Suprapubic skin (tissue), 4 donors: ENCODE measurements at regions not wholly inside any gene's neighbourhood (a gene's known extent, or its start where the extent isn't known, plus 50 kb on each side); places are given as distances from the start of the nearest gene placed in this dataset.

ENCODE experiments used
- DNase-seq, 2 donors: peaks; one replicate each; pipeline ENCODE4 v3.0.0-alpha.2; 2019; ENCODE audit warnings: low spot score in 2 of 2
- H3K27ac ChIP-seq: fragments of 200-600 bp; sonication (generic); one replicate; pipeline ENCODE4 v1.5.1; 2019
- H3K27me3 ChIP-seq: fragments of 200-600 bp; sonication (generic); one replicate; pipeline ENCODE4 v1.5.1; 2019
- H3K36me3 ChIP-seq: fragments of 200-600 bp; sonication (generic); one replicate; pipeline ENCODE4 v1.5.1; 2019
- H3K4me1 ChIP-seq: fragments of 200-600 bp; sonication (generic); one replicate; pipeline ENCODE4 v1.5.1; 2019
- H3K4me3 ChIP-seq: fragments of 200-600 bp; sonication (generic); one replicate; pipeline ENCODE4 v1.5.1; 2019; ENCODE audit warnings: mild to moderate bottlenecking
- H3K9me3 ChIP-seq: fragments of 200-600 bp; sonication (generic); one replicate; pipeline ENCODE4 v1.5.1; 2019
- CTCF ChIP-seq, 2 donors: fragments of 200-600 bp in 1 of 2; fragments of 450-650 bp in 1 of 2; sonication (generic) in 1 of 2; IDR thresholded peaks; one replicate each; pipeline ENCODE4 v1.5.1; 2016 to 2019; ENCODE audit warnings: antibody characterized with exemption in 2 of 2, mild to moderate bottlenecking in 1 of 2, moderate library complexity in 1 of 2
- EP300 ChIP-seq: sonication (generic); formaldehyde crosslinking; IDR thresholded peaks from one replicate; pipeline ENCODE4 v1.6.1; 2017; ENCODE audit warnings: antibody characterized with exemption
- POLR2A ChIP-seq, 2 donors: fragments of 450-650 bp; IDR thresholded peaks; one replicate each; pipeline ENCODE4 v1.6.1; 2017; ENCODE audit warnings: antibody characterized with exemption in 2 of 2, mild to moderate bottlenecking in 2 of 2, moderate library complexity in 2 of 2
- POLR2AphosphoS5 ChIP-seq, 3 donors: sonication (generic); formaldehyde crosslinking; IDR thresholded peaks; one replicate each; pipeline ENCODE4 v1.6.1; 2017; ENCODE audit warnings: antibody characterized with exemption in 3 of 3
- WGBS: methylation state at CpG from one replicate; pipeline ENCODE4 v1.1.5; 2018; 5-methylcytosine and 5-hydroxymethylcytosine counted together

DNA sequence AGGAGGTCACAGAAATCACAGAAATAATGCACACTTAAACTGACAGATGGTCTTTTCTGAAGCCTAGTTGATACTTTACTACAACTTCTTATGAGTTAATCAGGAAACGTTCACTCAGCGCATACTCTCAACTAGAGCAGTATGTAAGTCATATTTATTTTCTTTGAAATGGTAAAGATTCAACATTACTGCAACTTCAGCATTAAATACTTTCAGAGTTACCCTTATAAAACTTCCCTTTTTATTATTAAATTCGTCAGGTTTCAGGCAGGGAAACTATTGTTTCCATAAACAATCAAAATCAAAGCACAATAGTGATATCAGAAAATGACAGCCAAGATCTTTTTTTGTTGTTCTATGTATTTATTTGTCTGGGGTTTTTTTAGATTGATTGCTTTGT lies 222.6 kb upstream of the RND3 start:
- TF ChIP-seq POLR2AphosphoS5 (IDR thresholded peaks at IDR 0.05) (no peak), POLR2A (IDR thresholded peaks at IDR 0.05) (no peak), EP300 (no peak), CTCF (IDR thresholded peaks at IDR 0.05) (no peak)
- H3K36me3 ChIP-seq, result no peaks in the 10 kb centered on the region

GRCh38 chr2:150706561-150706960 lies 219.1 kb upstream of the RND3 start:
- Histone ChIP-seq H3K4me3 (no peak overlapping the region), H3K27me3 (no peaks in the 10 kb centered on the region), H3K36me3 (no peaks in the 10 kb centered on the region), H3K4me1 (no peaks in the 10 kb centered on the region), H3K27ac (no peak overlapping the region), H3K9me3 (no peaks in the 10 kb centered on the region)
- 91% methylated on average over 2 of the region's 2 CpGs for WGBS
- DNase-seq, result no peak
- TF ChIP-seq POLR2A (IDR thresholded peaks at IDR 0.05), result no peak
- TF ChIP-seq EP300, result no peak
- TF ChIP-seq POLR2AphosphoS5 (IDR thresholded peaks at IDR 0.05), result no peak
- TF ChIP-seq CTCF (IDR thresholded peaks at IDR 0.05), result no peak

More for the DNA sequence above, 222.6 kb upstream of the RND3 start:
- Histone ChIP-seq H3K9me3 (no peaks in the 10 kb centered on the region), H3K4me1 (no peaks in the 10 kb centered on the region), H3K4me3 (no peak overlapping the region), H3K27ac (no peak overlapping the region), H3K27me3 (no peaks in the 10 kb centered on the region)
- WGBS, result 76% methylated on average over 3 of the region's 3 CpGs
- DNase-seq, result no peak

DNA sequence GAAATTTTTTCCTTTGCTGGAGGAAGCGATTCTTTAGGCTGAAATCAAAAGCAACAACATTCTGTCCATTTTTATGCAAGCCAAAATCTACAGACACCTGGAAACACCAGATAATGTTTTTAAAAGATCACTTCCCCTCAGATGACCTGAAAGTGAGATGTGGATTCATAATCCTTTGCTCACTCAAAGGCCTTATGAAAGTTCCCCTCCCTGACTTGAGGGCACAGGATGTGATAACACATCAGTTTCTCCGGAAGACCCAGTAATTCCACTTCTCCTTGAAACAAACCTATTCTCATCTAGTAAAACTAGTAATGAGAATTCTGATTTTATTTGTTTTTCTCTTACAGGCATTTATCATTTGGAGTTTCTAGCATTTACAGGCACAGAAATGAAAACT lies 218.3 kb upstream of the RND3 start:
- TF ChIP-seq POLR2AphosphoS5 (IDR thresholded peaks at IDR 0.05), result no peak
- no peaks in the 10 kb centered on the region for H3K9me3 ChIP-seq
- WGBS, result 51% methylated on average over 2 of the region's 2 CpGs
- no peak for DNase-seq
- H3K27ac ChIP-seq, result no peak overlapping the region
- no peaks in the 10 kb centered on the region for H3K36me3 ChIP-seq
- no peaks in the 10 kb centered on the region for H3K27me3 ChIP-seq
- H3K4me1 ChIP-seq, result no peaks in the 10 kb centered on the region
- H3K4me3 ChIP-seq, result no peak overlapping the region

DNA sequence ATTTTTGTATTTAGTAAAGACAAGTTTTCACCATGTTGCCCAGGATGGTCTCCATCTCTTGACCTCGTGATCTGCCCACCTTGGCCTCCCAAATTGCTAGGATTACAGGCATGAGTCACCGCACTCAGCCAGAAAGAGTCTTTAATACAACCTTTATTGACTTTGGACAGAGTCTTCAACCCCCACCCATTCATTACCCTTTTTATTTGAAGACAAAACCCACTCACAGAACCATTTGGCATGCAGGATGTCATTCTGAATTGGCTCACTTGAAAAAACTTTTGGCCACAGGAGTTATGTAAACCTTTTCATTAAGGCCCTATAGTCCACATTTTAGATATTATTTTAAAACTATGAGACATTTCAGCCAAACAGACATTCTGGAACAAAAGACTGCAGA lies 217.9 kb upstream of the RND3 start:
- 91% methylated on average over 2 of the region's 2 CpGs for WGBS
- no peak for DNase-seq
- Histone ChIP-seq H3K27ac (no peak overlapping the region), H3K4me1 (no peaks in the 10 kb centered on the region), H3K4me3 (no peak overlapping the region), H3K36me3 (no peaks in the 10 kb centered on the region), H3K9me3 (no peaks in the 10 kb centered on the region), H3K27me3 (no peaks in the 10 kb centered on the region)
- TF ChIP-seq POLR2AphosphoS5 (IDR thresholded peaks at IDR 0.05) (no peak), POLR2A (IDR thresholded peaks at IDR 0.05) (no peak), EP300 (no peak), CTCF (IDR thresholded peaks at IDR 0.05) (no peak)

DNA sequence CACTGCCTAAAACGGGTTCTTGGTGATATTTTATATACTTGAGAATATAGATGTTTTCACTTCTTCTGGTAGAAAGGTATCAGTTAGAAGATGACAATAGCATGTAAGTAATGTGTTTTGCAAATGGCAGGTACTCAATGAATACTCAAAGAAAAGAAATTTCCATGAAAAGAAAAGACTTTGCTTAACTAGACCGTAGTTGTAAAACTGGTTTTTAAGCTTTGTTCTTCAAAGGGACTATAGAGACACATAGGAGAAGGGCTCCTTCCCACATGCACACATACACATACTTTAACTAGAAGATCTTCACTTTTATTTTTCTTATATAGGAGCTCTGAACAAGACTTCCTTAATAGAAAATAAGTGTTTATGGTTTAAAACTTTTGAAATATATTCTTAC lies 215.3 kb upstream of the RND3 start:
- Histone ChIP-seq H3K4me3 (no peak overlapping the region), H3K27me3 (no peaks in the 10 kb centered on the region), H3K27ac (no peak overlapping the region), H3K36me3 (no peaks in the 10 kb centered on the region), H3K9me3 (no peaks in the 10 kb centered on the region), H3K4me1 (no peaks in the 10 kb centered on the region)
- no peak for DNase-seq
- TF ChIP-seq POLR2AphosphoS5 (IDR thresholded peaks at IDR 0.05) (no peak), EP300 (no peak), CTCF (IDR thresholded peaks at IDR 0.05) (no peak), POLR2A (IDR thresholded peaks at IDR 0.05) (no peak)
- 87% methylated on average over 2 of the region's 2 CpGs for WGBS
